ENCODE measurements at regions not wholly inside any gene's neighbourhood (a gene's known extent, or its start where the extent isn't known, plus 50 kb on each side); places are given as distances from the start of the nearest gene placed in this dataset.

- DNase-seq = no peak
- TF ChIP-seq CTCF (IDR thresholded peaks at IDR 0.05) = no peak
- peaks cover 24 to 40% of the 10 kb centered on the region in 2 donors for H3K27me3 ChIP-seq (ENCODE audit: control insufficient read depth in 2 of 2, insufficient read depth in 2 of 2, low read length in 2 of 2)
- H3K36me3 ChIP-seq (replicated peaks in 1 of 2; ENCODE audit: control insufficient read depth in 1 of 2, insufficient read depth in 2 of 2, low read length in 2 of 2) = no peaks in the 10 kb centered on the region
- peaks cover 2 to 4% of the 10 kb centered on the region in 2 donors for H3K36me3 Mint-ChIP-seq
- H3K4me1 ChIP-seq (ENCODE audit: control insufficient read depth in 1 of 2, insufficient read depth in 2 of 2, low read length in 2 of 2) = peaks cover 3 to 5% of the 10 kb centered on the region in 2 donors
- H3K27ac Mint-ChIP-seq = no peak overlapping the region
- peaks cover 38 to 57% (median 44%) of the 10 kb centered on the region in 3 donors for H3K27me3 Mint-ChIP-seq (ENCODE audit: low read depth in 3 of 3)
- H3K79me2 ChIP-seq (ENCODE audit: insufficient read depth, low read length) = no peaks in the 10 kb centered on the region
- 89% methylated on average over 9 of the region's 11 CpGs for WGBS (ENCODE audit: insufficient coverage)
- H3K4me3 Mint-ChIP-seq = no peak overlapping the region
- H4K20me1 ChIP-seq (ENCODE audit: insufficient read depth, low read length) = no peaks in the 10 kb centered on the region
- H3K4me3 ChIP-seq (replicated peaks in 1 of 3; ENCODE audit: low read depth in 2 of 3, low read length in 3 of 3) = no peak overlapping the region
- intact Hi-C loops (cut with micrococcal nuclease) = no loop called here
- no peak overlapping the region for H3K4me2 ChIP-seq (replicated peaks; ENCODE audit: extremely low read depth, low read length, poor library complexity, severe bottlenecking)
- no peak overlapping the region for H3K9ac ChIP-seq (ENCODE audit: insufficient read depth, low read length, poor library complexity, severe bottlenecking)
- peaks cover 15% of the 10 kb centered on the region for H3K4me1 Mint-ChIP-seq
- H3K9me3 ChIP-seq (replicated peaks in 1 of 2; ENCODE audit: control insufficient read depth in 1 of 2, insufficient read depth in 1 of 2, low read length in 2 of 2) = peaks cover 0 to 12% of the 10 kb centered on the region in 2 donors
- H3K9me3 Mint-ChIP-seq = peaks cover 0 to 13% (median 4%) of the 10 kb centered on the region in 7 donors
- H2AFZ ChIP-seq (ENCODE audit: insufficient read depth, low read depth, low read length, poor library complexity, severe bottlenecking) = no peak overlapping the region
- H3K27ac ChIP-seq (ENCODE audit: low read depth in 1 of 2, low read length in 2 of 2) = no peak overlapping the region
These were observed 64.7 kb downstream of the KLF15 start for GRCh38 chr3:126292318-126293070.

- no peaks in the 10 kb centered on the region for H3K36me3 ChIP-seq (replicated peaks in 1 of 2; ENCODE audit: control insufficient read depth in 1 of 2, insufficient read depth in 2 of 2, low read length in 2 of 2)
- Mint-ChIP-seq H3K4me3 (no peak overlapping the region), H3K27me3 (ENCODE audit: low read depth in 3 of 3) (peaks cover 47 to 66% (median 53%) of the 10 kb centered on the region in 3 donors), H3K4me1 (peaks cover 18% of the 10 kb centered on the region), H3K9me3 (peaks cover 0 to 17% (median 4%) of the 10 kb centered on the region in 7 donors), H3K27ac (no peak overlapping the region), H3K36me3 (peaks cover 2 to 4% of the 10 kb centered on the region in 2 donors)
- no peaks in the 10 kb centered on the region for H4K20me1 ChIP-seq (ENCODE audit: insufficient read depth, low read length)
- no peak overlapping the region for H3K27ac ChIP-seq (ENCODE audit: low read depth in 1 of 2, low read length in 2 of 2)
- intact Hi-C loops (cut with micrococcal nuclease) = no loop called here
- H3K27me3 ChIP-seq (ENCODE audit: control insufficient read depth in 2 of 2, insufficient read depth in 2 of 2, low read length in 2 of 2) = peaks cover 33 to 49% of the 10 kb centered on the region in 2 donors
- WGBS (ENCODE audit: insufficient coverage) = 89% methylated on average over 7 of the region's 8 CpGs
- no peak overlapping the region for H3K9ac ChIP-seq (ENCODE audit: insufficient read depth, low read length, poor library complexity, severe bottlenecking)
- H3K4me2 ChIP-seq (replicated peaks; ENCODE audit: extremely low read depth, low read length, poor library complexity, severe bottlenecking) = no peak overlapping the region
- no peak for DNase-seq
- no peak for TF ChIP-seq CTCF (IDR thresholded peaks at IDR 0.05)
- H3K4me3 ChIP-seq (replicated peaks in 1 of 3; ENCODE audit: low read depth in 2 of 3, low read length in 3 of 3) = no peak overlapping the region
- peaks cover 5 to 8% of the 10 kb centered on the region in 2 donors for H3K4me1 ChIP-seq (ENCODE audit: control insufficient read depth in 1 of 2, insufficient read depth in 2 of 2, low read length in 2 of 2)
- peaks cover 0 to 14% of the 10 kb centered on the region in 2 donors for H3K9me3 ChIP-seq (replicated peaks in 1 of 2; ENCODE audit: control insufficient read depth in 1 of 2, insufficient read depth in 1 of 2, low read length in 2 of 2)
- no peaks in the 10 kb centered on the region for H3K79me2 ChIP-seq (ENCODE audit: insufficient read depth, low read length)
- H2AFZ ChIP-seq (ENCODE audit: insufficient read depth, low read depth, low read length, poor library complexity, severe bottlenecking) = no peak overlapping the region
These were observed 65.7 kb downstream of the KLF15 start for GRCh38 chr3:126291537-126291936.
